ENCODE measurements at regions not wholly inside any gene's neighbourhood (a gene's known extent, or its start where the extent isn't known, plus 50 kb on each side); places are given as distances from the start of the nearest gene placed in this dataset.

- TF ChIP-seq, protein P1, sequence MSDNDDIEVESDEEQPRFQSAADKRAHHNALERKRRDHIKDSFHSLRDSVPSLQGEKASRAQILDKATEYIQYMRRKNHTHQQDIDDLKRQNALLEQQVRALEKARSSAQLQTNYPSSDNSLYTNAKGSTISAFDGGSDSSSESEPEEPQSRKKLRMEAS (IDR thresholded peaks at IDR 0.05), result no peak
- no peak for TF ChIP-seq FOSL1 (IDR thresholded peaks at IDR 0.05; ENCODE audit: insufficient read depth, low read depth, low read length)
- TF ChIP-seq CREB1 (IDR thresholded peaks at IDR 0.05), result no peak
Observed at GRCh38 chr1:184181044-184181443, 129.5 kb downstream of the TSEN15 start (continued).
